Mesendoderm (in vitro differentiated cells): ENCODE measurements at regions not wholly inside any gene's neighbourhood (a gene's known extent, or its start where the extent isn't known, plus 50 kb on each side); places are given as distances from the start of the nearest gene placed in this dataset.

Source experiments
- DNase-seq: peaks from one replicate; pipeline ENCODE4 v3.0.0; 2013
- H2AK5ac ChIP-seq: 2 replicates; pipeline ENCODE4 v1.6.1; 2013; ENCODE audit warnings: low read length, inconsistent platforms
- H2BK120ac ChIP-seq: 2 replicates; pipeline ENCODE4 v1.6.1; 2013; ENCODE audit warnings: low read depth, mild to moderate bottlenecking, low read length, moderate library complexity, mixed read lengths
- H2BK15ac ChIP-seq: replicated peaks from 2 replicates; pipeline ENCODE4 v1.6.1; 2013; ENCODE audit warnings: low read depth, mild to moderate bottlenecking, moderate library complexity
- H2BK5ac ChIP-seq: 2 replicates; pipeline ENCODE4 v1.6.1; 2013; ENCODE audit warnings: low read length, inconsistent platforms
- H3K18ac ChIP-seq: 2 replicates; pipeline ENCODE4 v1.6.1; 2013; ENCODE audit warnings: mild to moderate bottlenecking, low read length, mixed read lengths
- H3K23ac ChIP-seq: one replicate; pipeline ENCODE4 v1.6.1; 2013; ENCODE audit warnings: low read length
- H3K27ac ChIP-seq: 2 replicates; pipeline ENCODE4 v1.5.1; 2013; ENCODE audit warnings: low read depth, mild to moderate bottlenecking, inconsistent platforms, low read length, moderate library complexity
- H3K27me3 ChIP-seq: 2 replicates; pipeline ENCODE4 v1.6.1; 2013; ENCODE audit warnings: low read length, control low read depth, mild to moderate bottlenecking, inconsistent platforms; ENCODE audit not compliant: insufficient read depth, poor library complexity
- H3K36me3 ChIP-seq: 2 replicates; pipeline ENCODE4 v1.6.1; 2013; ENCODE audit warnings: low read length, inconsistent platforms; ENCODE audit not compliant: control insufficient read depth, insufficient read depth
- H3K4ac ChIP-seq: one replicate; pipeline ENCODE4 v1.6.1; 2013; ENCODE audit warnings: low read depth, mild to moderate bottlenecking, low read length, moderate library complexity
- H3K4me1 ChIP-seq: 2 replicates; pipeline ENCODE4 v1.6.1; 2013; ENCODE audit warnings: low read depth, low read length, inconsistent platforms; ENCODE audit not compliant: control insufficient read depth
- H3K4me2 ChIP-seq: 2 replicates; pipeline ENCODE4 v1.6.1; 2013; ENCODE audit warnings: low read length
- H3K4me3 ChIP-seq: 2 replicates; pipeline ENCODE4 v1.5.1; 2013; ENCODE audit warnings: mild to moderate bottlenecking, low read length
- H3K56ac ChIP-seq: one replicate; pipeline ENCODE4 v1.6.1; 2013; ENCODE audit warnings: low read length
- H3K79me1 ChIP-seq: 2 replicates; pipeline ENCODE4 v1.6.1; 2013; ENCODE audit warnings: low read length, inconsistent platforms
- H3K79me2 ChIP-seq: 2 replicates; pipeline ENCODE4 v1.6.1; 2013; ENCODE audit warnings: mild to moderate bottlenecking, low read length; ENCODE audit not compliant: control insufficient read depth, insufficient read depth
- H3K9ac ChIP-seq: 2 replicates; pipeline ENCODE4 v1.6.1; 2013; ENCODE audit warnings: low read length, inconsistent platforms
- H4K5ac ChIP-seq: one replicate; pipeline ENCODE4 v1.6.1; 2013; ENCODE audit warnings: low read length
- H4K8ac ChIP-seq: one replicate; pipeline ENCODE4 v1.6.1; 2013; ENCODE audit warnings: low read depth, mild to moderate bottlenecking, control low read depth, low read length, moderate library complexity
- WGBS: extraction: QIAGEN DNeasy Blood & Tissue Kit; methylation state at CpG from one replicate; pipeline ENCODE4 v1.1.7; 2013; ENCODE audit warnings: low lambda C conversion rate, missing lambda C conversion rate; ENCODE audit not compliant: insufficient coverage; ENCODE audit errors: extremely low coverage; 5-methylcytosine and 5-hydroxymethylcytosine counted together

- no peak overlapping the region for H3K23ac ChIP-seq
- no peak overlapping the region for H4K5ac ChIP-seq
- WGBS, result no CpG with 5 or more reads among the region's 1 CpG
- H3K4me1 ChIP-seq, result no peaks in the 10 kb centered on the region
- no peaks in the 10 kb centered on the region for H3K36me3 ChIP-seq
- H3K27me3 ChIP-seq, result no peaks in the 10 kb centered on the region
- no peak for DNase-seq
- no peak overlapping the region for H3K18ac ChIP-seq
- H2BK15ac ChIP-seq, result no peak overlapping the region
- no peaks in the 10 kb centered on the region for H3K79me2 ChIP-seq
- H3K4me2 ChIP-seq, result no peak overlapping the region
- H3K4ac ChIP-seq, result no peak overlapping the region
- no peak overlapping the region for H2AK5ac ChIP-seq
- no peaks in the 10 kb centered on the region for H3K79me1 ChIP-seq
- no peak overlapping the region for H3K56ac ChIP-seq
- H2BK5ac ChIP-seq, result no peak overlapping the region
- no peak overlapping the region for H3K9ac ChIP-seq
- no peak overlapping the region for H3K4me3 ChIP-seq
- H2BK120ac ChIP-seq, result no peak overlapping the region
- no peak overlapping the region for H3K27ac ChIP-seq
- no peak overlapping the region for H4K8ac ChIP-seq
Measured at GRCh38 chr13:58630794-58631193, 999.2 kb downstream of the PCDH17 start.

- no peak overlapping the region for H3K9ac ChIP-seq
- H2AK5ac ChIP-seq, result no peak overlapping the region
- no peak overlapping the region for H2BK120ac ChIP-seq
- H2BK5ac ChIP-seq, result no peak overlapping the region
- H3K18ac ChIP-seq, result no peak overlapping the region
- H3K79me1 ChIP-seq, result no peaks in the 10 kb centered on the region
- no peaks in the 10 kb centered on the region for H3K4me1 ChIP-seq
- H3K4me3 ChIP-seq, result no peak overlapping the region
- H4K5ac ChIP-seq, result no peak overlapping the region
- H3K23ac ChIP-seq, result no peak overlapping the region
- no peak overlapping the region for H3K27ac ChIP-seq
- no peaks in the 10 kb centered on the region for H3K79me2 ChIP-seq
- no peak overlapping the region for H4K8ac ChIP-seq
- H3K36me3 ChIP-seq, result no peaks in the 10 kb centered on the region
- no peak overlapping the region for H3K4ac ChIP-seq
- no CpG with 5 or more reads among the region's 3 CpGs for WGBS
- H3K4me2 ChIP-seq, result no peak overlapping the region
- no peak for DNase-seq
- no peak overlapping the region for H3K56ac ChIP-seq
- no peaks in the 10 kb centered on the region for H3K27me3 ChIP-seq
- H2BK15ac ChIP-seq, result no peak overlapping the region
Measured at GRCh38 chr13:58633226-58633625, 1001.7 kb downstream of the PCDH17 start.

GRCh38 chr13:58655086-58655485 is 1023.5 kb downstream of the PCDH17 start:
- no peak overlapping the region for H2AK5ac ChIP-seq
- H3K79me2 ChIP-seq, result no peaks in the 10 kb centered on the region
- no peak overlapping the region for H3K4me3 ChIP-seq
- H2BK15ac ChIP-seq, result no peak overlapping the region
- no peak overlapping the region for H3K4ac ChIP-seq
- no peak overlapping the region for H2BK5ac ChIP-seq
- H4K8ac ChIP-seq, result no peak overlapping the region
- H4K5ac ChIP-seq, result no peak overlapping the region
- H3K56ac ChIP-seq, result no peak overlapping the region
- no peak overlapping the region for H3K23ac ChIP-seq
- no peaks in the 10 kb centered on the region for H3K36me3 ChIP-seq
- no peaks in the 10 kb centered on the region for H3K27me3 ChIP-seq
- no peaks in the 10 kb centered on the region for H3K79me1 ChIP-seq
- H3K9ac ChIP-seq, result no peak overlapping the region
- H3K27ac ChIP-seq, result no peak overlapping the region
- no peak overlapping the region for H2BK120ac ChIP-seq
- H3K4me1 ChIP-seq, result no peaks in the 10 kb centered on the region
- H3K4me2 ChIP-seq, result no peak overlapping the region
- no CpG with 5 or more reads among the region's 3 CpGs for WGBS
- DNase-seq, result no peak
- no peak overlapping the region for H3K18ac ChIP-seq

DNA sequence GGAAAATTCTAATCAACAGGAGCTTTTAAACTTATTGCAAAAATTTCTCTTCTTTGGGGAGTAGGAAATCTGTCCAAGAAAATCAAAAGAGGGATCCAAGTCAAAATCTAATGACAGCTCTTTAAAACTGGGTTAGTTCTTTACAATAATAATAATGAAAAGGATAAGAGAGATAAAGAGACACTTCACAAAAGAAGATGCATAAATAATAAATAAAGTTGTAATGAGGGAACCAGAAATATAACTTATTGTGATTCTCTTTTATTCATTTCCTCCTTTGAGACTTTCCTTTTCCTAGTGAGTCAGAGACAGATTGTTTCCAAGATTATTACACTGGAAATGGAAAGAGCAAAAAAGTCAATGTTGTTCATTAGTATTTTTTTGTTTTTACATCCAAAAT is 1029.3 kb downstream of the PCDH17 start:
- no peak overlapping the region for H4K5ac ChIP-seq
- no peak overlapping the region for H3K23ac ChIP-seq

DNA sequence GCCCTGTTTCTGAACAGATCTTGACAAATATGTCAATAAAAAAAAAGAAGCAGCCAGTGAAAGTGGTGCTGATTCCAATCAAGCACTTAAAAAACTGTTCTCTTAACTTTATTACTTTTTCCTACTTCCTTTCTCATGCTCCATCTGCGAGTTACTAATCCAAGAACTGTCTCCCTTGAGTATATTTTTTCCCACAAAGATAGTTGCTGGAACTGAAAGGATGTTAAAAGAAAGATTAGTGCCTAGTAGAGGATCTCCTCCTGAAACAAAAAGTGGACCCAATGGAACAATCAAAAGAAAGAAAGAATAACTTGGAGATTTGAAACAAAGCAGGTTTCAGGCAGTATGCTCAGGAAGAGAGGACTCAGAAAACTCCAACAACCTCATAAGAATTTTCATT is 1034.8 kb downstream of the PCDH17 start:
- H3K4me2 ChIP-seq, result no peak overlapping the region
- no peak overlapping the region for H4K8ac ChIP-seq
- H3K27me3 ChIP-seq, result no peaks in the 10 kb centered on the region
- H3K4ac ChIP-seq, result no peak overlapping the region
- no CpG with 5 or more reads among the region's 1 CpG for WGBS
- no peaks in the 10 kb centered on the region for H3K79me2 ChIP-seq
- no peak overlapping the region for H3K4me3 ChIP-seq
- no peaks in the 10 kb centered on the region for H3K4me1 ChIP-seq
- H2AK5ac ChIP-seq, result no peak overlapping the region
- no peak overlapping the region for H3K9ac ChIP-seq
- no peaks in the 10 kb centered on the region for H3K79me1 ChIP-seq
- H3K27ac ChIP-seq, result no peak overlapping the region
- no peak overlapping the region for H3K56ac ChIP-seq
- H3K18ac ChIP-seq, result no peak overlapping the region
- no peak overlapping the region for H4K5ac ChIP-seq
- DNase-seq, result no peak
- H3K36me3 ChIP-seq, result no peaks in the 10 kb centered on the region
- H3K23ac ChIP-seq, result no peak overlapping the region
- H2BK120ac ChIP-seq, result no peak overlapping the region
- H2BK15ac ChIP-seq, result no peak overlapping the region
- no peak overlapping the region for H2BK5ac ChIP-seq

More for the DNA sequence above, 1029.3 kb downstream of the PCDH17 start:
- Histone ChIP-seq H2BK5ac (no peak overlapping the region), H3K79me1 (no peaks in the 10 kb centered on the region), H3K4me2 (no peak overlapping the region), H3K4me3 (no peak overlapping the region), H2AK5ac (no peak overlapping the region), H4K8ac (no peak overlapping the region), H3K4me1 (no peaks in the 10 kb centered on the region), H3K4ac (no peak overlapping the region), H2BK120ac (no peak overlapping the region), H3K9ac (no peak overlapping the region), H3K18ac (no peak overlapping the region), H3K56ac (no peak overlapping the region), H2BK15ac (no peak overlapping the region), H3K27me3 (no peaks in the 10 kb centered on the region), H3K36me3 (no peaks in the 10 kb centered on the region), H3K27ac (no peak overlapping the region), H3K79me2 (no peaks in the 10 kb centered on the region)
- no peak for DNase-seq

DNA sequence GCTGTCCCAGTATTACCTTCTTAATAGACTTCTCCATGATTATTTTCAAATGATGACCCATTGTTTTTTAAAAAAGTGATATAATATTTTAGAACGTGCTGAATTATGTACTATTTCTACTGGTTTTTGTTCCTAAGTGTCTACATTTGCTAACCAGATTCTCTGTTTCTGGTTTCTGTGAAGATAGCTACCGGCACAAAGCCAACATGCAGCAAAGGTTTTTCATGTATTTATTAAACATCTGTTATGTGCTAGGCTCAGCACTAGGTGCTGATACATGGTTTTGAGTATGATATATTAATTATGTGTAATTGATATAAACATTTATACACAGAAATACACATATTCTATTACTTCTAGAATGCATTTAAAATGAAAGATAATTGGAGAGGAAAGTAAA is 1035.6 kb downstream of the PCDH17 start:
- H2BK5ac ChIP-seq, result no peak overlapping the region
- H3K27me3 ChIP-seq, result no peaks in the 10 kb centered on the region
- no peak overlapping the region for H3K4me2 ChIP-seq
- H3K23ac ChIP-seq, result no peak overlapping the region
- no peaks in the 10 kb centered on the region for H3K36me3 ChIP-seq
- no CpG with 5 or more reads among the region's 2 CpGs for WGBS
- no peak overlapping the region for H3K4me3 ChIP-seq
- H3K79me1 ChIP-seq, result no peaks in the 10 kb centered on the region
- no peak overlapping the region for H3K27ac ChIP-seq
- no peaks in the 10 kb centered on the region for H3K4me1 ChIP-seq
- H3K18ac ChIP-seq, result no peak overlapping the region
- no peak overlapping the region for H3K4ac ChIP-seq
- H4K8ac ChIP-seq, result no peak overlapping the region
- H3K79me2 ChIP-seq, result no peaks in the 10 kb centered on the region
- no peak overlapping the region for H2AK5ac ChIP-seq
- H2BK120ac ChIP-seq, result no peak overlapping the region
- H4K5ac ChIP-seq, result no peak overlapping the region
- no peak overlapping the region for H3K56ac ChIP-seq
- H3K9ac ChIP-seq, result no peak overlapping the region
- no peak overlapping the region for H2BK15ac ChIP-seq
- DNase-seq, result no peak
